Testis (tissue), 2 donors: ENCODE measurements at regions not wholly inside any gene's neighbourhood (a gene's known extent, or its start where the extent isn't known, plus 50 kb on each side); places are given as distances from the start of the nearest gene placed in this dataset.

Experiments
- CTCF ChIP-seq, 3 experiments: fragments of 450-650 bp in 2 of 3; fragments of 200-600 bp in 1 of 3; sonication (generic) in 1 of 3; IDR thresholded peaks; one replicate each; pipeline ENCODE4 v1.5.1; 2016 to 2019; ENCODE audit warnings: antibody characterized with exemption in 3 of 3, mild to moderate bottlenecking in 2 of 3, moderate library complexity in 1 of 3
- POLR2A ChIP-seq: fragments of 450-650 bp; IDR thresholded peaks from one replicate; pipeline ENCODE4 v1.6.1; 2017; ENCODE audit warnings: antibody characterized with exemption, mild to moderate bottlenecking, moderate library complexity

GRCh38 chr1:82874041-82874440, 1073.3 kb downstream of the ADGRL2 start:
- TF ChIP-seq CTCF (IDR thresholded peaks at IDR 0.05), result no peak
- no peak for TF ChIP-seq POLR2A
